BE2C (cell line): ENCODE measurements at regions not wholly inside any gene's neighbourhood (a gene's known extent, or its start where the extent isn't known, plus 50 kb on each side); places are given as distances from the start of the nearest gene placed in this dataset.

Experiments
- DNase-seq: peaks from one replicate; pipeline ENCODE4 v3.0.0-alpha.2; 2020
- H3K27me3 ChIP-seq: fragments of 250-450 bp; sonication (Bioruptor Pico); 2 replicates; pipeline ENCODE4 v1.5.1; 2020; ENCODE audit warnings: mild to moderate bottlenecking
- H3K36me3 ChIP-seq: fragments of 250-450 bp; sonication (Bioruptor Pico); 2 replicates; pipeline ENCODE4 v1.5.1; 2020; ENCODE audit warnings: mild to moderate bottlenecking
- H3K4me1 ChIP-seq: fragments of 250-450 bp; sonication (Bioruptor Pico); 2 replicates; pipeline ENCODE4 v1.5.1; 2020
- H3K4me3 ChIP-seq: 2 replicates; pipeline ENCODE4 v1.5.1; 2011; ENCODE audit warnings: low read depth, low read length
- H3K9me3 ChIP-seq: fragments of 250-450 bp; sonication (Bioruptor Pico); 2 replicates; pipeline ENCODE4 v1.5.1; 2020
- CTCF ChIP-seq: IDR thresholded peaks from 2 replicates; pipeline ENCODE4 v1.5.1; 2012; ENCODE audit warnings: mild to moderate bottlenecking, low read depth, low read length

- Histone ChIP-seq H3K4me1 (no peaks in the 10 kb centered on the region), H3K4me3 (no peak overlapping the region), H3K36me3 (no peaks in the 10 kb centered on the region), H3K9me3 (no peaks in the 10 kb centered on the region), H3K27me3 (peaks cover 19% of the 10 kb centered on the region)
- no peak for DNase-seq
- no peak for TF ChIP-seq CTCF
Observed at GRCh38 chr20:2203436-2203835, 92.4 kb upstream of the TGM3 start.

GRCh38 chr20:2204021-2204420, 91.8 kb upstream of the TGM3 start:
- Histone ChIP-seq H3K9me3 (no peaks in the 10 kb centered on the region), H3K4me3 (no peak overlapping the region), H3K4me1 (no peaks in the 10 kb centered on the region), H3K27me3 (peaks cover 23% of the 10 kb centered on the region), H3K36me3 (no peaks in the 10 kb centered on the region)
- TF ChIP-seq CTCF: no peak
- DNase-seq: no peak

GRCh38 chr20:2206957-2207769, 88.6 kb upstream of the TGM3 start:
- Histone ChIP-seq H3K9me3 (no peaks in the 10 kb centered on the region), H3K4me3 (peak overlapping the region; percentile 40), H3K27me3 (peaks cover 23% of the 10 kb centered on the region), H3K4me1 (no peaks in the 10 kb centered on the region), H3K36me3 (no peaks in the 10 kb centered on the region)
- peak; percentile 69 for DNase-seq
- peak; percentile 44 for TF ChIP-seq CTCF

GRCh38 chr20:2207770-2208097, 88.1 kb upstream of the TGM3 start:
- DNase-seq: no peak

GRCh38 chr20:2208897-2209296, 86.9 kb upstream of the TGM3 start:
- no peak for TF ChIP-seq CTCF
- no peak overlapping the region for H3K4me3 ChIP-seq
- DNase-seq: no peak

More at GRCh38 chr20:2207770-2208097, 88.1 kb upstream of the TGM3 start:
- no peak for TF ChIP-seq CTCF
- peaks cover 23% of the 10 kb centered on the region for H3K27me3 ChIP-seq
- no peaks in the 10 kb centered on the region for H3K4me1 ChIP-seq
- H3K4me3 ChIP-seq: no peak overlapping the region; the same call in 1 of the 2 replicates
- H3K9me3 ChIP-seq: no peaks in the 10 kb centered on the region
- no peaks in the 10 kb centered on the region for H3K36me3 ChIP-seq

GRCh38 chr20:2210646-2211552, 84.9 kb upstream of the TGM3 start:
- no peak overlapping the region for H3K4me3 ChIP-seq
- H3K36me3 ChIP-seq: no peaks in the 10 kb centered on the region
- no peaks in the 10 kb centered on the region for H3K9me3 ChIP-seq
- DNase-seq: no peak
- H3K27me3 ChIP-seq: peaks cover 23% of the 10 kb centered on the region
- TF ChIP-seq CTCF: no peak
- no peaks in the 10 kb centered on the region for H3K4me1 ChIP-seq

More at GRCh38 chr20:2208897-2209296, 86.9 kb upstream of the TGM3 start:
- no peaks in the 10 kb centered on the region for H3K36me3 ChIP-seq
- H3K4me1 ChIP-seq: no peaks in the 10 kb centered on the region
- H3K9me3 ChIP-seq: no peaks in the 10 kb centered on the region
- peaks cover 23% of the 10 kb centered on the region for H3K27me3 ChIP-seq
